ENCODE measurements at regions not wholly inside any gene's neighbourhood (a gene's known extent, or its start where the extent isn't known, plus 50 kb on each side); places are given as distances from the start of the nearest gene placed in this dataset.
"Not testable (repeated sequence)": the region's sequence is repeated elsewhere in the genome, so short reads cannot be mapped to it uniquely, and the experiment has no call there.

DNA sequence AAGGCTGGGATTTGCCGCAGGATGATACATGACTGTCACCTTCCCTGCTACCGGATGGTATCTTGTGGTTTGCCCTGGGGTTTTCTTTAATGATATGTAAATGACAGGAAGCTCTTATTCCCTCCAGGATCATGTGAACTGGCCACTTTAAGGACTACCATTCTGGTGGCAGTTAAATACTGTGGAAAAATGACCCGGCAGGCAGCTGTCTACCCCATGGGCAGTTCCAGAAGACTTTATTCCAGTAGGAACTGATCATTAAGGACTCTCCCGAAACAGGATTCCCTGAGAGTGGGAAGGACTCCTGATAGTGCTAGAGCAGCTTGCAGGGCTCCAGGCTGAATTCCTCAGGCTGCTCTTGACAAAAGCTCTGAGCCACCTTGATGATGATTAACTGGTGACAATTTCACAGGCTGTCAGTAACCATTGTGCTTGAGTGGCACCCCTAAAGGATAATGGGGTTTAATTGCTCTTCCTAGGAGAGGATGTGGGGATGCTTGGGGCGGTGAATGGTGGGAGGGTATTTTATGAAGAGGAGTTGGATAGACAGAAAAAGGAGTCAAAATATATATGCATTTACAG is 212.0 kb downstream of the CPS1 start:
- ATAC-seq: no peak
- intact Hi-C loops (cut with DNase I): no loop called here
- TF ChIP-seq CTCF (IDR thresholded peaks at IDR 0.05): no peak

GRCh38 chr2:210776756-210777155 is 220.4 kb downstream of the CPS1 start:
- Histone ChIP-seq H3K27ac (no peak overlapping the region), H3K36me3 (no peaks in the 10 kb centered on the region), H3K9me3 (no peaks in the 10 kb centered on the region), H3K27me3 (ENCODE audit: low read depth) (no peaks in the 10 kb centered on the region), H3K4me3 (no peak overlapping the region), H3K4me1 (no peaks in the 10 kb centered on the region)
- no peak for ATAC-seq
- DNase-seq: no peak
- intact Hi-C loops (cut with DNase I): no loop called here
- TF ChIP-seq CTCF (IDR thresholded peaks at IDR 0.05): no peak

More for the DNA sequence above, 212.0 kb downstream of the CPS1 start:
- H3K4me1 ChIP-seq: no peaks in the 10 kb centered on the region
- H3K36me3 ChIP-seq: no peaks in the 10 kb centered on the region
- no peak overlapping the region for H3K4me3 ChIP-seq
- no peak for DNase-seq
- no peaks in the 10 kb centered on the region for H3K9me3 ChIP-seq
- no peaks in the 10 kb centered on the region for H3K27me3 ChIP-seq (ENCODE audit: low read depth)
- no peak overlapping the region for H3K27ac ChIP-seq

DNA sequence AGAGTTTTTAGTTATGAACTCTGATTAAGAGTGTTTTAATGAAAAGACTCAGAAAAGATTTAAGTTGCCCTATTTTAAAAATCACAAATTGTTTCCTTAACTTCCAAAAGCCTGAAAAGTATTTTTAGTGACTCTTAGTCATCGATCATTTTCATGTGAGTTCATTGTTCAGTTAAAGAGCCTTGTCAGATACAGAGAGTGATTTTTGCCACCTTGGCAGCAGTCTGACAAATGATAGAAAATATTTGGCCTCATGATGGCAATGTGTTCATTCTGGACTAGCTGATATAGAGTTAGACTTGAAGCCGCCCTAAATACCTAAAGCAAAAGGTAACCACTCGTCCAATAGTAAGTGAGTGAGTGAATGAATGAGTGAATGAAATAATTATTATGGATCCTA is 225.8 kb downstream of the CPS1 start:
- Histone ChIP-seq H3K4me3 (no peak overlapping the region), H3K27ac (no peak overlapping the region), H3K4me1 (no peaks in the 10 kb centered on the region), H3K9me3 (no peaks in the 10 kb centered on the region), H3K27me3 (ENCODE audit: low read depth) (no peaks in the 10 kb centered on the region), H3K36me3 (no peaks in the 10 kb centered on the region)
- intact Hi-C loops (cut with DNase I): no loop called here
- DNase-seq: no peak
- no peak for ATAC-seq
- no peak for TF ChIP-seq CTCF (IDR thresholded peaks at IDR 0.05)

DNA sequence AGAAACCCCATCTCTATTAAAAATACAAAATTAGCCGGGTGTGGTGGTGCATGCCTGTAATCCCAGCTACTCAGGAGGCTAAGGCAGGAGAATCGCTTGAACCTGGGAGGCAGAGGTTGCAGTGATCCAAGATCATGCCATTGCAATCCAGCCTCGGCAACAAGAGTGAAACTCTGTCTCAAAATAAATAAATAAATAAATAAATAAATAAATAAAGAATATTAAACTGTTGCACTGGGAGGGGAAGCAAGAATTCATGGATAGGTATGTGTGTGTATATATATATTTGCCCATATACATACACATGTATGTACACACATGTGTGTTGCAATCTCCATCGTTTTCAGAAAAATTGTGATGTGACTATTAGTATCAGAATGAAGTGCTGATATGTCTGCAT is 231.4 kb downstream of the CPS1 start:
- H3K27ac ChIP-seq, H3K4me1 ChIP-seq, ATAC-seq: not testable (repeated sequence)

GRCh38 chr2:210792000-210792399 is 235.6 kb downstream of the CPS1 start:
- no peak overlapping the region for H3K4me3 ChIP-seq
- DNase-seq (no peak), ATAC-seq (no peak)
- no peaks in the 10 kb centered on the region for H3K9me3 ChIP-seq
- intact Hi-C loops (cut with DNase I): no loop called here
- no peaks in the 10 kb centered on the region for H3K36me3 ChIP-seq
- H3K4me1 ChIP-seq: no peaks in the 10 kb centered on the region
- no peak overlapping the region for H3K27ac ChIP-seq
- TF ChIP-seq CTCF (IDR thresholded peaks at IDR 0.05): no peak
- H3K27me3 ChIP-seq (ENCODE audit: low read depth): no peaks in the 10 kb centered on the region

More for the DNA sequence above, 231.4 kb downstream of the CPS1 start:
- H3K9me3 ChIP-seq; H3K36me3 ChIP-seq; DNase-seq; H3K27me3 ChIP-seq (ENCODE audit: low read depth); H3K4me3 ChIP-seq; intact Hi-C loops (cut with DNase I): not testable (repeated sequence)

GRCh38 chr2:210795506-210795905 is 239.1 kb downstream of the CPS1 start:
- no peak for ATAC-seq
- intact Hi-C loops (cut with DNase I): no loop called here
- no peak overlapping the region for H3K27ac ChIP-seq

More at GRCh38 chr2:210795506-210795905, 239.1 kb downstream of the CPS1 start:
- H3K4me1 ChIP-seq: no peaks in the 10 kb centered on the region
- no peak for DNase-seq
- H3K27me3 ChIP-seq (ENCODE audit: low read depth): no peaks in the 10 kb centered on the region
- no peaks in the 10 kb centered on the region for H3K9me3 ChIP-seq
- TF ChIP-seq CTCF (IDR thresholded peaks at IDR 0.05): no peak
- H3K36me3 ChIP-seq: no peaks in the 10 kb centered on the region
- H3K4me3 ChIP-seq: no peak overlapping the region

Measured in lower lobe of right lung (tissue), 2 donors.